ENCODE measurements at regions not wholly inside any gene's neighbourhood (a gene's known extent, or its start where the extent isn't known, plus 50 kb on each side); places are given as distances from the start of the nearest gene placed in this dataset.
"Not testable (repeated sequence)": the region's sequence is repeated elsewhere in the genome, so short reads cannot be mapped to it uniquely, and the experiment has no call there.

GRCh38 chrX:77123917-77124316 is 323.3 kb upstream of the FGF16 start:
- H3K9me3 ChIP-seq (ENCODE audit: control insufficient read depth in 1 of 2, insufficient read depth in 1 of 2, low read depth in 1 of 2, low read length in 2 of 2); POLR2A ChIA-PET; H4K20me1 ChIP-seq (ENCODE audit: insufficient read depth); H3K9ac ChIP-seq (ENCODE audit: low read length); intact Hi-C loops (cut with micrococcal nuclease); H3K27me3 ChIP-seq (ENCODE audit: insufficient read depth, low read length); H3K4me1 ChIP-seq (ENCODE audit: control insufficient read depth in 1 of 2, insufficient read depth in 2 of 2, low read length in 2 of 2); H3K27ac ChIP-seq (ENCODE audit: low read depth, low read length); ATAC-seq; RAD21 ChIA-PET (ENCODE audit: low non-redundant PET in 1 of 2, low total read pairs in 2 of 2, uncharacterized antibody in 2 of 2, unreplicated experiment in 2 of 2); CTCF ChIA-PET; H2AFZ ChIP-seq (ENCODE audit: low read depth, low read length, poor library complexity, severe bottlenecking); H3K4me2 ChIP-seq (ENCODE audit: low read length); H3K9me2 ChIP-seq (ENCODE audit: insufficient read depth); H3K4me3 ChIP-seq (replicated peaks in 1 of 2; ENCODE audit: low read depth in 1 of 2, low read length in 2 of 2); DNase-seq (ENCODE audit: low read depth, low spot score); BruUV-seq (replicated peaks); H3K36me3 ChIP-seq (ENCODE audit: control insufficient read depth in 1 of 2, insufficient read depth in 2 of 2, low read length in 2 of 2); H3K79me2 ChIP-seq (ENCODE audit: insufficient read depth, low read length): not testable (repeated sequence)

GRCh38 chrX:77127571-77127970 is 319.6 kb upstream of the FGF16 start:
- DNase-seq (ENCODE audit: low read depth, low spot score); ATAC-seq; BruUV-seq (replicated peaks); H2AFZ ChIP-seq (ENCODE audit: low read depth, low read length, poor library complexity, severe bottlenecking); H3K4me1 ChIP-seq (ENCODE audit: control insufficient read depth in 1 of 2, insufficient read depth in 2 of 2, low read length in 2 of 2); POLR2A ChIA-PET; intact Hi-C loops (cut with micrococcal nuclease); H4K20me1 ChIP-seq (ENCODE audit: insufficient read depth); H3K27ac ChIP-seq (ENCODE audit: low read depth, low read length); H3K79me2 ChIP-seq (ENCODE audit: insufficient read depth, low read length); H3K9ac ChIP-seq (ENCODE audit: low read length); H3K4me2 ChIP-seq (ENCODE audit: low read length); H3K9me2 ChIP-seq (ENCODE audit: insufficient read depth); CTCF ChIA-PET; H3K4me3 ChIP-seq (replicated peaks in 1 of 2; ENCODE audit: low read depth in 1 of 2, low read length in 2 of 2); H3K9me3 ChIP-seq (ENCODE audit: control insufficient read depth in 1 of 2, insufficient read depth in 1 of 2, low read depth in 1 of 2, low read length in 2 of 2); RAD21 ChIA-PET (ENCODE audit: low non-redundant PET in 1 of 2, low total read pairs in 2 of 2, uncharacterized antibody in 2 of 2, unreplicated experiment in 2 of 2); H3K36me3 ChIP-seq (ENCODE audit: control insufficient read depth in 1 of 2, insufficient read depth in 2 of 2, low read length in 2 of 2); H3K27me3 ChIP-seq (ENCODE audit: insufficient read depth, low read length): not testable (repeated sequence)

- POLR2A ChIA-PET, result no interaction called here
- no peak overlapping the region for H3K4me2 ChIP-seq (ENCODE audit: low read length)
- no peak for TF ChIP-seq CEBPB (IDR thresholded peaks at IDR 0.05; ENCODE audit: low read depth)
- no peak for TF ChIP-seq FOSL1 (IDR thresholded peaks at IDR 0.05; ENCODE audit: low read depth)
- no peak for TF ChIP-seq POLR2A (IDR thresholded peaks at IDR 0.05; ENCODE audit: borderline replicate concordance, extremely low read depth, insufficient read depth, insufficient read length)
- no peak for TF ChIP-seq ATF3 (IDR thresholded peaks at IDR 0.05)
- TF ChIP-seq ELF1 (IDR thresholded peaks at IDR 0.05; ENCODE audit: borderline replicate concordance, low read depth), result no peak
- no peak for TF ChIP-seq SIN3A (IDR thresholded peaks at IDR 0.05; ENCODE audit: low read depth)
- TF ChIP-seq EGR1 (IDR thresholded peaks at IDR 0.05; ENCODE audit: low read depth), result no peak
- TF ChIP-seq JUND (IDR thresholded peaks at IDR 0.05), result no peak
- no peak for TF ChIP-seq REST (IDR thresholded peaks at IDR 0.05; ENCODE audit: low read depth)
- TF ChIP-seq ZBTB33 (IDR thresholded peaks at IDR 0.05; ENCODE audit: extremely low read depth, insufficient replicate concordance, low read length), result no peak
Observed at GRCh38 chrX:77143907-77144306, 303.3 kb upstream of the FGF16 start.

More at GRCh38 chrX:77143907-77144306, 303.3 kb upstream of the FGF16 start:
- Histone ChIP-seq H3K4me3 (replicated peaks in 1 of 2; ENCODE audit: low read depth in 1 of 2, low read length in 2 of 2) (no peak overlapping the region), H3K9me2 (ENCODE audit: insufficient read depth) (no peaks in the 10 kb centered on the region), H3K27ac (ENCODE audit: low read depth, low read length) (no peak overlapping the region), H3K79me2 (ENCODE audit: insufficient read depth, low read length) (no peaks in the 10 kb centered on the region), H4K20me1 (ENCODE audit: insufficient read depth) (no peaks in the 10 kb centered on the region), H3K9me3 (ENCODE audit: control insufficient read depth in 1 of 2, insufficient read depth in 1 of 2, low read depth in 1 of 2, low read length in 2 of 2) (no peaks in the 10 kb centered on the region), H3K27me3 (ENCODE audit: insufficient read depth, low read length) (no peaks in the 10 kb centered on the region), H3K36me3 (ENCODE audit: control insufficient read depth in 1 of 2, insufficient read depth in 2 of 2, low read length in 2 of 2) (no peaks in the 10 kb centered on the region), H3K4me1 (ENCODE audit: control insufficient read depth in 1 of 2, insufficient read depth in 2 of 2, low read length in 2 of 2) (no peaks in the 10 kb centered on the region), H2AFZ (ENCODE audit: low read depth, low read length, poor library complexity, severe bottlenecking) (no peak overlapping the region), H3K9ac (ENCODE audit: low read length) (no peak overlapping the region)
- ChIA-PET RAD21 (ENCODE audit: low non-redundant PET in 1 of 2, low total read pairs in 2 of 2, uncharacterized antibody in 2 of 2, unreplicated experiment in 2 of 2) (no interaction called here), CTCF (no interaction called here)
- no TSS peak for BruUV-seq (replicated peaks)
- intact Hi-C loops (cut with micrococcal nuclease), result no loop called here
- ATAC-seq (no peak), DNase-seq (ENCODE audit: low read depth, low spot score) (no peak)
